BLaER1 (cell line): ENCODE measurements at regions not wholly inside any gene's neighbourhood (a gene's known extent, or its start where the extent isn't known, plus 50 kb on each side); places are given as distances from the start of the nearest gene placed in this dataset.

Experiments used
- H3K27ac ChIP-seq: shearing (Covaris generic); formaldehyde crosslinking; 2 replicates; pipeline ENCODE4 v1.8.1; 2022
- H3K27me3 ChIP-seq: shearing (Covaris generic); formaldehyde crosslinking; 2 replicates; pipeline ENCODE4 v1.8.1; 2022
- H3K36me3 ChIP-seq: shearing (Covaris generic); formaldehyde crosslinking; 2 replicates; pipeline ENCODE4 v1.8.1; 2022
- H3K4me1 ChIP-seq: shearing (Covaris generic); formaldehyde crosslinking; 2 replicates; pipeline ENCODE4 v1.8.1; 2022
- H3K4me2 ChIP-seq: shearing (Covaris generic); formaldehyde crosslinking; 2 replicates; pipeline ENCODE4 v1.8.1; 2022
- H3K4me3 ChIP-seq: shearing (Covaris generic); formaldehyde crosslinking; 2 replicates; pipeline ENCODE4 v1.8.1; 2022
- H3K9ac ChIP-seq: shearing (Covaris generic); formaldehyde crosslinking; 2 replicates; pipeline ENCODE4 v1.8.1; 2022
- H3K9me3 ChIP-seq: shearing (Covaris generic); formaldehyde crosslinking; 2 replicates; pipeline ENCODE4 v1.8.1; 2022
- H4K20me1 ChIP-seq: shearing (Covaris generic); formaldehyde crosslinking; 2 replicates; pipeline ENCODE4 v1.8.1; 2022
- Cebpa-rat ChIP-seq: shearing (Covaris generic); IDR thresholded peaks from 2 replicates; pipeline ENCODE4 v1.8.1; 2022

DNA sequence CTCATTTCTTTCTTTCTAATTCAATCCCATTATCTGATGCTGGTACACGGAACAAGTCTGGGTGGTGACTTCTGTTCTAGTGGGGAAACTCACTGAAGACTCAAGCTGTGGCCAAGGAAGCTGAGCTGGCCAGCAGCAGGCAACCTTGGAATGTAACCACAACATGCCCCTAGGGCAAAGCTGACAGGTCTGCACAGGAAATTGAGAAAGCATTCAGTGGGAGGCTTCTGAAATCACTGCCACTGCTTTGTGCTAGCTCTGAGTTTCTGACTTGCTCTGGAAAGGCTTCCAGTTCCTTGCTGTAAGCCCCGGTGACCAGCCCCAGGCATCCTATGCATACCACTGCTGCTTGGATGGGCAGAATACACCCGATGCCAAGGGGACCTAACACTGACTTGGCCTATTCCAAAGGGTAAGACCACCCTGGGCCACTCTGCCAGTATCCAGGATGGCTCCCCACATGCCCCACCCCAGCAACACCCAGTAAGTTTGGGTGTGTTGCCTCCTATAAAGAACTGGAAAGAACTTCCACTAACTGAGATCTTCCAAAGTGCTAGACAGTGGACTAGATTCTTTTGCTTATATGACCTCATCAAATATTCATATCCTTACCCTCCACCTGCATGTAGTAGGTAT is 84.5 kb upstream of the CDKN3 start:
- H3K4me1 ChIP-seq = peaks cover 50% of the 10 kb centered on the region
- no peaks in the 10 kb centered on the region for H4K20me1 ChIP-seq
- no peak overlapping the region for H3K9ac ChIP-seq
- no peak overlapping the region for H3K27ac ChIP-seq
- peak overlapping the region; percentile 67 for H3K4me2 ChIP-seq
- no peaks in the 10 kb centered on the region for H3K36me3 ChIP-seq
- no peak for TF ChIP-seq Cebpa-rat
- no peaks in the 10 kb centered on the region for H3K27me3 ChIP-seq
- H3K4me3 ChIP-seq = no peak overlapping the region
- peaks cover 18% of the 10 kb centered on the region for H3K9me3 ChIP-seq

DNA sequence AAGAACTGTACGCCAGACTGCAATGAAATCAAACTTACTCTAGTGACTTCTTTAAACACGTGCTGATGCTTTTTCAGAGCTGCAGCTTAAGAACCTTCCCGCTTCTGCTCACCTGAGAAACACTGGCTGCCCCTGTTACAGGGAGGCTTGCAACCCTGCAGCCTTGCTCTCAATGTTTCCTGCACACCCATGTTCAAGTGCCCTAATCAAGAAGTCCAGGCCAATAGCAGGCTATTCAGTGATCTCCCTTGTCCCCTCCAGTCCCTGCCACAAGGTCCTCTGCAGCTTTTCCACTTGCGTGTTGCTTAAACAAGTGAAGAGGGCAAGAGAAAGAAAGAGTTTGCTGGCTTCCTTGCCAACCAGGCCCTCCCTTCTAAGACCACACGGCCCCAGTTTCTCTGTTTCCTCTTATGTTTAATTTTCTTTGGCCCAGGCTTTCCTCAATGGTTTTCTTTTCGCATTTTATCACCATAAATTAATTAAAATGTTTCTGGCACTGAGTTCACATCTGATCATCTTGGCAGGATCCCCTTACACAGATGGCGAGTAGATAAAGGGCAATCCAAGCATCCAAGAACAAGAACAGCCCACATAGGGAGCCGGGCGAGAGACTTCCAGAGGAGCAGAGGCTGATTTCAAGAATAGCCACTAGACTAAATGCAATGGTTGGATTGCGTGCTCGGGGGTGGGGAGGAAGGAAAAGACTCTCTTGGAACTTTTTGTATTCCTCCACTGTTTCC is 82.3 kb upstream of the CDKN3 start:
- Histone ChIP-seq H3K4me2 (peak overlapping the region; percentile 77), H3K27ac (peak overlapping the region; percentile 64; the same call in 1 of the 2 replicates), H3K36me3 (no peaks in the 10 kb centered on the region), H3K9ac (no peak overlapping the region), H3K4me3 (no peak overlapping the region), H3K4me1 (peaks cover 72% of the 10 kb centered on the region), H4K20me1 (no peaks in the 10 kb centered on the region), H3K9me3 (peaks cover 18% of the 10 kb centered on the region), H3K27me3 (no peaks in the 10 kb centered on the region)
- no peak for TF ChIP-seq Cebpa-rat

DNA sequence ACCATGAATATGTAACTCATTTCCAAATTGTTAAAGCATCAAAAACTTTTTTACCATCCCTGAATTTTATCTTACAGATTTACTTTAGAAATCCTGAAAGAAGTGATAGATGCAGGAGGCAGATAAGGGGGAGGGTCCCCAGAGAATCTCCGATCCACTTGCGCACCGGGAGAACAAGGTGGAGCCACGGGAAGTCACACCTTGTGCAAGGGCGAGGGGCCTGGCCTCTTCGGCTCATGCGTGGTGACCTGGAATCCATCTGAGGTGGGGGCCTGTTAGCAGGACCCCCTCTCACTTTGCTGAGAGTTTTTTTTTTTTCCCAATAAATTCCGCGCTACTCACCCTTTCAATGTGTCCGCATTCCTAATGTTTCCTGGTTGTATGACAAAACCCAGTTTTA is 80.2 kb upstream of the CDKN3 start:
- peak overlapping the region; percentile 77 for H3K4me2 ChIP-seq
- no peak overlapping the region for H3K4me3 ChIP-seq
- H3K9ac ChIP-seq = no peak overlapping the region
- peak overlapping the region; percentile 64 for H3K27ac ChIP-seq
- no peaks in the 10 kb centered on the region for H3K36me3 ChIP-seq
- H3K27me3 ChIP-seq = no peaks in the 10 kb centered on the region
- no peaks in the 10 kb centered on the region for H4K20me1 ChIP-seq
- H3K4me1 ChIP-seq = peaks cover 78% of the 10 kb centered on the region
- no peak for TF ChIP-seq Cebpa-rat
- peaks cover 18% of the 10 kb centered on the region for H3K9me3 ChIP-seq

DNA sequence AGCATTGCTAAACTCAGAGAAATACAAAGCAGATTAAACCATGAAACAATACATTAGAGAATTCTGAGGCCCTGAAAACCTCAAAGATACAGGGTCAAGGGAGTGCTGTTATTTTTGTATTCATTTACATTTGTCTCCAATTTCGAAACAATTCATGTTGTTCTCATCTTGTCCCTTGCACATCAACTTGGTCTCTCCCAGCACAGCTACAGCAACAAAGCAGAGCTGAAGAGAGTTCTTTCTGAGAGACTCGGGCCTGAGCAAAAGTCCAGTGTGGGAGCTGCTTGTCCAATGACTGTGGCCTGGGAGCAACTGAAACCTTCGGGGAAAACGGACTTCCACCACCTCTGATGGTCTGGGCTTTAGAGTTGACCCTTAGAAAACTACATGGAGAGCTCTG is 79.4 kb upstream of the CDKN3 start:
- H3K4me1 ChIP-seq = peaks cover 71% of the 10 kb centered on the region
- no peak overlapping the region for H3K4me3 ChIP-seq
- no peaks in the 10 kb centered on the region for H4K20me1 ChIP-seq
- H3K9ac ChIP-seq = 0 out of 2 replicates have a peak overlapping the region, but pooled peaks have one; percentile 18
- peak overlapping the region; percentile 62 for H3K27ac ChIP-seq
- H3K27me3 ChIP-seq = no peaks in the 10 kb centered on the region
- H3K4me2 ChIP-seq = peak overlapping the region; percentile 77
- peaks cover 18% of the 10 kb centered on the region for H3K9me3 ChIP-seq
- no peak for TF ChIP-seq Cebpa-rat
- H3K36me3 ChIP-seq = no peaks in the 10 kb centered on the region

DNA sequence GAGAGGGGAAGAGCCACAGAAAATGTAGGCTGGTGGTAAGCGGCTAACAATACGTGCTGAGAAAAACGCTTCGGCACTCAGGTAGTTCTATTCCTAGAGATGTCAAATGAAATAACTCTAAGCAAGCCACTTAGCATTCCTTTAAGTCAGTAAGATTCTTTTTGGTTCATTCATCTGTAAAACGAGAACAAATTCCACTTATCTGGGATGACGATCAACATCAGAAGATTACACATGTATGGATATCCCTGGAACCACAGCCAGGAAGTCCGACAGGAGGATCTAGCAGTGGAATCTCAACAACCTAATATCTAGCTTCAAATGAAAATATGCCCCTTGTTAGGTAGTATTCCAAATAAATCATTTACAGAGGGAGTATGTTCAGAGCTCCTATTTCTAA is 74.6 kb upstream of the CDKN3 start:
- no peaks in the 10 kb centered on the region for H3K9me3 ChIP-seq
- no peak for TF ChIP-seq Cebpa-rat
- H3K27ac ChIP-seq = no peak overlapping the region
- H4K20me1 ChIP-seq = no peaks in the 10 kb centered on the region
- H3K36me3 ChIP-seq = no peaks in the 10 kb centered on the region
- H3K27me3 ChIP-seq = no peaks in the 10 kb centered on the region
- H3K4me3 ChIP-seq = no peak overlapping the region
- no peak overlapping the region for H3K9ac ChIP-seq
- H3K4me1 ChIP-seq = peaks cover 28% of the 10 kb centered on the region
- no peak overlapping the region for H3K4me2 ChIP-seq

DNA sequence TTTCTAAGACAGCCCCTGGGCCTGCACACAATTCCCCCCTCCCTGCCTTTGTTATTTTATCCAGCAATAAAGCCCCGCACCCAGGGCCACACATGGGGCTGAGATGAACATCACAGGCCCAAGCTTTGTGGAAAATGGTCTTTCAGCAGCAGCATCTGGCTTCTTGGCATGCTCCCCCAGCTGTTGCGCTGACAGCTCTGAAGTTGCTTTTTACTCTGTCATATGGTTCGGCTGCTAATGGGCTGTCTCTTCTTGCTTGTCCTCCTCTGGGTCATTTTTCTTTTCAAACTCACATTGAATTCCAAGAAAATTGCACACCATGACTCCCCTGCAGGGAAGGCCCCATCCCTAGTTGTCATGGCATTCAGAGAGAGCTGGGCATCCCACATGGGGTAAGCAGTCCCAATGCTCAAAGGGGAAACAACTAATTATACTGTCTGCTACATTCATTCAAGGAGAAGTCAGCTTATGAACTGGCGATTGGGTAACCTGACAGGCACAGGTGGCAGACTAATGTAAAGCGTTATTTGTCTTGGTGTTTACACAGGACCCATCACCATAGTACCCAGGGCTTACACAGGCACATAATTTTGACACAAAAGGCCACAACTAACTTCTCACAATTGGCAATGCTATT is 74.0 kb upstream of the CDKN3 start:
- peaks cover 23% of the 10 kb centered on the region for H3K4me1 ChIP-seq
- no peak overlapping the region for H3K9ac ChIP-seq
- H3K27me3 ChIP-seq = no peaks in the 10 kb centered on the region
- H3K36me3 ChIP-seq = no peaks in the 10 kb centered on the region
- H4K20me1 ChIP-seq = no peaks in the 10 kb centered on the region
- no peak overlapping the region for H3K27ac ChIP-seq
- no peak overlapping the region for H3K4me2 ChIP-seq
- no peak for TF ChIP-seq Cebpa-rat
- no peaks in the 10 kb centered on the region for H3K9me3 ChIP-seq
- no peak overlapping the region for H3K4me3 ChIP-seq

DNA sequence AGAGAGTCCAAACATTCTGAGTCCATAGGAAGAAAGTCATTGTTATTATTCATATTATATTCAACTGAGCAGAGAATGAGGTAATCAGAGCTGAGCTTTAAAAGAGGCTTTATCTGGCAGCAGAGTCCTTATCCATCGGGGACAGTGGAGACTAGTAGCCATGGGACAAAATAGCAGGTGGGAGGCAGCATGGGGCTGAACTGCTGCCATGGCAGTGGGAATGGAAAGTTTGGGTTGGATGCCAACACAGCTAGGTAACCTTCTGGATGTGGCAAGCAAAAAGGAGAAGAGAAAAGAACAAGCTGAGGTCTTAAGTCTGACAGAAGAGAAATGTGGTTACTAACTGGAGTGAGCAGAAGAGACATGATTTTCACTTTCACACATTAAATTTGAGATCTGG is 71.0 kb upstream of the CDKN3 start:
- Histone ChIP-seq H3K4me2 (no peak overlapping the region), H3K4me3 (no peak overlapping the region), H3K27ac (no peak overlapping the region), H3K9ac (no peak overlapping the region), H3K9me3 (no peaks in the 10 kb centered on the region), H3K27me3 (no peaks in the 10 kb centered on the region), H4K20me1 (no peaks in the 10 kb centered on the region), H3K4me1 (no peaks in the 10 kb centered on the region), H3K36me3 (no peaks in the 10 kb centered on the region)
- TF ChIP-seq Cebpa-rat = no peak

DNA sequence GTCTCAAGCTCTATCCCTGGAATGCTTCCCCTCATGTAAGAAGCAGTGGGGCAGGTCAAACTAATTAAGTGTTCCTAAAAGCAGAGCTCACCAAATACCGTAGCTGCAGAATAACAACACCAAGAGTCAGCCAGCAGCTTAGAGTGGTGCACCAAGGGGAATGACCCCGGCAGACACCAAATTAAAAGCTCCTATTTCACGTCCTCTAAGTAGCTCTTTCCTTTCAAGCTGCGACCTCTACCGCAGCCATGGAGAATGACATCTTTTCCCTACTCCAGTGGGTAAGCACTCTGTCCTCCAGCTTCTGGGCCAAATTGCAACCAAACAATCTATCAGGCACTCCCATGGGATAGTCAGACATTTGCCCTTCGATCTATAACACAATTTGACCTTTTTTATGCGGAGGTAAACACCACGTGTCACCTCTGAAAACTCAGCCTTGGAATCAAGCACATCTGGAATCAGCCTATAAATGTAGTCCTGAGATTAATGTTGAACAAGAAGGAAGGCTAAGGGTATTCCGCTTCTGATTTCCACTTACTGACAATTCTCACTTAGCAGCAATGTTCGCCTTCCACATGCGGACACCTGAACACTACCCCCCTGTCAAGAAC is 67.6 kb upstream of the CDKN3 start:
- H3K27ac ChIP-seq = no peak overlapping the region
- no peaks in the 10 kb centered on the region for H3K36me3 ChIP-seq
- H3K4me1 ChIP-seq = no peaks in the 10 kb centered on the region
- no peaks in the 10 kb centered on the region for H3K9me3 ChIP-seq
- no peak for TF ChIP-seq Cebpa-rat
- H4K20me1 ChIP-seq = no peaks in the 10 kb centered on the region
- no peaks in the 10 kb centered on the region for H3K27me3 ChIP-seq
- H3K4me2 ChIP-seq = no peak overlapping the region
- H3K4me3 ChIP-seq = no peak overlapping the region
- no peak overlapping the region for H3K9ac ChIP-seq

DNA sequence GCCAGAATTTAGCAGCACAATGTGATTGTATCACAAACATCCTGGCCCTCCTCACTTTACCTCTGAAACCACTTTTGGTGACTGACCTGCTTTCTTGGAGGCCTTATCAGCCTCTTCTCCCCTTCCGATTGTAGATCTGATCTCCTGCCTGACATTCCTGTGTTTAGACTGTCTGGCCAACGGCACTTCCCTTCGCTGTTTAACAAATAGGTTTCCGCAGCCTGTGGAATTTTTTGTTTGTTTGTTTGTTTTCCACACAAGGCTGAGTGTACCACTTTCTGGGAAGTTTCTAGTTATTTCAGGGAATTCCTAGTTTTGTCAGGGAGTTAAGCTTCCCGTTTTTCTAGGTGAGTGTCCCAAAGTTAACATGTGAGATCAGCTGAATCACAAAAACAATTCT is 65.9 kb upstream of the CDKN3 start:
- Histone ChIP-seq H3K9me3 (no peaks in the 10 kb centered on the region), H3K27me3 (no peaks in the 10 kb centered on the region), H3K4me3 (no peak overlapping the region), H4K20me1 (no peaks in the 10 kb centered on the region), H3K27ac (no peak overlapping the region), H3K4me2 (no peak overlapping the region), H3K36me3 (no peaks in the 10 kb centered on the region), H3K9ac (no peak overlapping the region), H3K4me1 (no peaks in the 10 kb centered on the region)
- no peak for TF ChIP-seq Cebpa-rat

DNA sequence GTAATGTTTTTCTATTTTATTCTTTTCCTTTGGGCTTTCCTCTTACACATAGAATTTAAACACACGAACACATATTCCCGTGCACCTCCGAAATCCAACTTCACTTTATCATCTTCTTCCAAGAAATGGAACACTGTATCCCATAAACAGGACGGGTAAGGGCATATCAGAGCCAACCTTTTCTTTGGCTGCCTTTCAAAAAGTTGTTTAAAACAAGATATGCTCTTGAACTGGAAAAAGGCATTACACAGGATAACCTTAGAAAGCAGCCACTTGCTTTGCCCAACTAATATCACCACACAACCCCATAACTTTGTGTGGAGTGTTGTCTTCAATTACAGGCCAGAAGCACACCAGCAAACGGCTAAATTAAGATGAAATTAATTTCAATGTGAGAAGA is 65.3 kb upstream of the CDKN3 start:
- Histone ChIP-seq H4K20me1 (no peaks in the 10 kb centered on the region), H3K4me2 (no peak overlapping the region), H3K27me3 (no peaks in the 10 kb centered on the region), H3K9ac (no peak overlapping the region), H3K27ac (no peak overlapping the region), H3K36me3 (no peaks in the 10 kb centered on the region), H3K4me1 (no peaks in the 10 kb centered on the region), H3K9me3 (no peaks in the 10 kb centered on the region), H3K4me3 (no peak overlapping the region)
- no peak for TF ChIP-seq Cebpa-rat
